Hematopoietic multipotent progenitor cell treated with erythropoietin and hydrocortisone succinate and interleukin-3 and kit ligand, for 17 days (in vitro differentiated cells): ENCODE measurements at regions not wholly inside any gene's neighbourhood (a gene's known extent, or its start where the extent isn't known, plus 50 kb on each side); places are given as distances from the start of the nearest gene placed in this dataset.
"Not testable (repeated sequence)": the region's sequence is repeated elsewhere in the genome, so short reads cannot be mapped to it uniquely, and the experiment has no call there.

Experiments used
- DNase-seq: peaks from one replicate; pipeline ENCODE4 v3.0.0-alpha.2; 2015; ENCODE audit warnings: low spot score

DNA sequence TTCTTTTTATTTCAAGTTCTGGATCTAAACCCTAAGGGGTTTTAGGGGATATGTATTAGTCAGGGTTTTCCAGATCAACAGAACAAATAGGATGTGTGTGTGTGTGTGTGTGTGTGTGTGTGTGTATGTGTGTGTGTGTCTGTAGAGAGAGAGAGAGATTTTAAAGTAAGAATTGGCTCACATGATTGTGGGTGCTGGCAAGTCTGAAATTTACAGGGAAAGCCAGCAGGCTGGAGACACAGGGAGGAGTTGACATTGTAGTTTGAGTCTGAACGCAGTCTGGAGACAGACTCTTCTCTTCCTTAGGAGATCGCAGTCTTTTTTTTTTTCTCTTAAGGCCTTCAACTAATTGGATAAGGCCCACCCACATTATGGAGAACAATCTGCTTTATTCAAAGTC is 428.8 kb upstream of the TBL1XR1 start:
- no peak for DNase-seq

DNA sequence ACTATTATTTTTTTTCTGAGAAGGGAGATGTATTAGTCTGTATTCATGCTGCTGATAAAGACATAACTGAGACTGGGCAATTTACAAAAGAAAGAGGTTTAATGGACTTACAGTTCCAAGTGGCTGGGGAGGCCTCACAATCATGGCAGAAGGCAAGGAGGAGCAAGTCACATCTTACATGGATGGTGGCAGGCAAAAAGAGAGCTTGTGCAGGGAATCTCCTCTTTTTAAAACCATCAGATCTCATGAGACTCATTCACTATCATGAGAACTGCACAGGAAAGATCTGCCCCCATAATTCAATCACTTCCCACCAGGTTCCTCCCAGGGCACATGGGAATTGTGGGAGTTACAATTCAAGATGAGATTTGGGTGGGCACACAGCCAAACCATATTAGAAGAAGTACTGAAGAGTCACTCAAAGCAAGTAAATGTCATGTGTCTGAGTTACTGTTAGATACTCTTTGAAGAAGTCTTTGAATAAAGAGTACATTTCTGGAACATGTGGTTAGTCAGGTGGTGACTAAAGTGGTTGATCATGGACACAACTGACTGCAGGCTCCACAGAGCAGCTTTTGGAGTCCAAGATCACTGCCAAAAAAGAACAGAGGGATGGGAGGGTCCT is 430.9 kb upstream of the TBL1XR1 start:
- not testable (repeated sequence) for DNase-seq

DNA sequence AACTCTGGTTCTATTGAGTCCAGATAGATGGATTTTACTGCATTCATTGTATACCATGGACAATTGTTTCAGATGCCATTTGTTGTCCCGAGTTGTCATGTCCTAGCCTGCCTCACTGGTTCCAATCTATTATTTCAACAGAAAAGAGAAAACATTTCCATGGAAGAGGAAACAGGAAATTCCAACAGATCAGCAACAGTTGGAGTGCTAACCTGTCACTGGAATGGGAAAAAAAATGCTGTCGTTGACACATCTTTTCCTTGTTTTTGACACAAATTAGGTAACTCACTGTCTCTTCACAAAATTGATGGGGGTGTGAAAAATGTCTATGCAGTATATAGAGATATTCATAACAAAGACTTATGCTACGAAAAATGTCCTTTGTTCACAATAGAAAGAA is 432.0 kb upstream of the TBL1XR1 start:
- no peak for DNase-seq

DNA sequence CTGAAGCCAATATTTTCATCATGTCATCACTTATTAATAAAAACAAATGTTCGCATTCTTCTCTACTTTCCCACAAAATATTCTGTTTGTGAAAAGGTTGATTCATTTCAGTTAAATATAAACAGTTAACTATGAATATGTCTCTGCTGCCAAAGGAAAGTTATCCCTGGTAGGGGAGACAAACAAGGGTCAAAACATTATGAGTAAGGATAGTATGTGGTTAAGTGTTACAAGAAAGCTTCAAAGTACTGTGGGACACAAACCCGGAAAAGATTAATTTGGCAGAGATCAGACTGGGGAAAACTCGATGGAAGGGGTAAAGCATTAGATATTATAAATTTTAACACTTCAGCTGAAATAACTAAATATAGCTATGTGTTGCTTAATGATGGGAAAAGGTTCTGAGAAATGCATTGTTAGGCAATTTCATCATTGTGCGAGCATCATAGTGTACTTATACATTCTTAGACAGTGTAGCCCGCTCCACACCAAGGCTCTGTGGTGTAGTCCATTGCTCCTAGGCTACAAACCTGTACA is 436.5 kb upstream of the TBL1XR1 start:
- no peak for DNase-seq

DNA sequence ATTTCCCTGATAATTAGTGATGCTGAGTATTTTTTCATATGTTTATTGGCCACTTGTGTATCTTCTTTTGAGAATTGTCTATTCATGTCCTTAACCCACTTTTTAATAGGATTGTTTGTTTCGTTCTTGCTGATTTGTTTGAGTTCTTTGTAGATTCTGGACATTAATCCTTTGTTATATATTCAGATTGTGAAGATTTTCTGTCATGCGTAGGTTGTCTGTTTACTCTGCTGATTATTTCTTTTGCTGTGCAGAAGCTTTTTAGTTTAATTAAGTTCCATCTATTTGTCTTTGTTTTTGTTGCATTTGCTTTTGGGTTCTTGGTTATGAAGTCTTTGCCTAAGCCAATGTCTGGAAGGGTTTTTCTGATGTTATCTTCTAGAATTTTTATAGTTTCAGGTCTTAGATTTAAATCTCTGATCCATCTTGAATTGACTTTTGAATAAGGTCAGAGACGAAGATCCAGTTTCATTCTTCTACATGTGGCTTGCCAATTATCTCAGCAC is 438.4 kb upstream of the TBL1XR1 start:
- DNase-seq, result not testable (repeated sequence)

DNA sequence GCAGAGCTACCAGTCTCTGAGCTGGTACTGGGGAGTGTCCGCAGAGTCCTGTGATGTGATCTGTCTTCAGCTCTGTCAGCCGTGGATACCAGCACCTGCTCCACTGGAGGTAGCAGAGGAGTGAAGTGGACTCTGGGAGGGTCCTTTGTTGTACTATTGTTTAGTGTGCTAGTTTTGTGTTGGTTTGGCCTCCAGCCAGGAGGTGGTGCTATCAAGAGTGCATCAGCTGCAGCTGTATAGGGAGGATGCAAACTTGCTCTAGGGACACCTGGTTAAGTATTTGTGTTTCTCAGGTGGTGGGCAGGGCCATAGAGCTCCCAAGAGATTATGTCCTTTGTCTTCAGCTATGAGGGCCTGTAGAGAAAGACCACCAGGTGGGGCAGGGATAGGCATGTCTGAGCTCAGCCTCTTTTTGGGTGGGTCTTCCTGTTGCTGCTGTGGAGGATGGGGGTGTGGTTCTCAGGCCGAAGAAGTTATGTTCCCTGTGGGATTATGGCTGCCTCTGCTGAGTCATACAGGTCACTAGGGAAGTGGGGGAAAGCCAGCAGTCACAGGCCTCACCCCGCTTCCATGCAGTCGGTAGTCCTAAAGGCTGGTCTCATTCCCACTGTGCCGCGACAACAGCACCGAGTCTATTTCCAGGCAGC is 443.2 kb upstream of the TBL1XR1 start:
- DNase-seq, result no peak

DNA sequence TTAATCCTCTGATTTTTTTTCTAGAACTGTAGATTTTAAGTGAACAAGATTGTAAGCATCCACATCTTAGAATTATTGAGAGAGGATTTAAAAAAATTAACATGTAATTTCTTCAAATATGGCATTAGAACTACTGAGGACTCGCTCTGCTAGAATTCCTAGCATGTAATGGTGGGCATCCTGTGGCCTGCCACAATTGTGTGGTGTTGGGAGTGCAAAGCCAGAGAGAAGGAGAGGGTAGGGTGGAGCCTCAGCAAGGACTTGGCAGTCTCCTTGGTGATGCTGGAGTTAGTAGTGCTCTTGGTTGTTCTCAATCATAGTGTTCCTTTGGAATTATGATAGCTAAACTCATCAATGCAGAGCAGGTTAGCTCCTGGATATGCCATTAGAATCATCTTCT is 443.9 kb upstream of the TBL1XR1 start:
- no peak for DNase-seq

DNA sequence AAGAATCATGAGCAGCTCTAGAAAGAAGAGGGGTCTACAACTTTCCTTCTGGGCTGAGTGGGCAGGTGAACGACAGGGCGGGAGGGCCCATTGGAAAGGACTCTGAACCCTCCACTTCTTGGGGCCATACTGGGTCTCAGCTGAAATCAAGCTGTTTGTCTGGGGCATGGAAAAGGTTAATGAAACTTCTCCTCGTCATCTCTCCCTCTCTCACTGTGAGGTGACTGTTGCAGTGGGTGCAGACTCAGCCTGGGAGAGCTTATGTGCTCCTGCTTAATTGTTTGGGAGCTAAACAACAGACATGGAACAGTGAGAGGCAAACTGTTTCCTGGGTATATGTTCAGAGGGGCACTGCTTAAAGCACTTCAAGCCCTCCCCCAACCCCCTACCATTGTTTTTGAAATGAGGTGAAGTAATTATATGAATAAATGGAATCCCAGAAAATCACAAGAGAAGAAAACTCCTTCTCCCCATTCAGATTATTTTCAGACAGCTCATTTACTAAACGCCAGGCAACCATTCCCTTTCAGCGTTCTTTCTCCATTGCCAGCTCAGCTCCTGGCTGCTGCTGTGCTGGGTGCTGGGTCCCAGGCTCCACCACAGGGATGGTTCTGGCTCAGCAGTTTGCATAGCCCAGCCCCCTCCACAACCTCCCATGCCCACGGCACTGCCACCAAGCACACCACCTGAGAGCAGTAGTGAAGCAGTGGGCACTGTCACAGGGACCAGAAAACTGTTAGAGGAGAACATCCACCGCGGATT is 444.9 kb upstream of the TBL1XR1 start:
- DNase-seq, result no peak

DNA sequence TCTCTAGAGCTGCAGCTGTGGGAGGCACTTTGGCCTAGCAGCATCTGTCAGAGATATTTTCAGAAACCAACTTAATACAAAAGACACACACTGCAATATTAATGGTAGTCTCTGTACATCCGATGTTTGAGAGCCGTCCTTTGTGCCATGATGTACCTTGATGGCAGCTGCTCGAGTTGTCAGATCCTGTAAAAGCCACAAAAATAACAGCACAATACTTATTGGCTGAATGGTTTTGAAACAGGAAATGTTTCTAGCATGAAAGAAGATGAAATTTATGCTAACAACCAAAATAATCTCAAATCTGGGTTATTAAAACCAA is 445.5 kb upstream of the TBL1XR1 start:
- DNase-seq, result no peak

DNA sequence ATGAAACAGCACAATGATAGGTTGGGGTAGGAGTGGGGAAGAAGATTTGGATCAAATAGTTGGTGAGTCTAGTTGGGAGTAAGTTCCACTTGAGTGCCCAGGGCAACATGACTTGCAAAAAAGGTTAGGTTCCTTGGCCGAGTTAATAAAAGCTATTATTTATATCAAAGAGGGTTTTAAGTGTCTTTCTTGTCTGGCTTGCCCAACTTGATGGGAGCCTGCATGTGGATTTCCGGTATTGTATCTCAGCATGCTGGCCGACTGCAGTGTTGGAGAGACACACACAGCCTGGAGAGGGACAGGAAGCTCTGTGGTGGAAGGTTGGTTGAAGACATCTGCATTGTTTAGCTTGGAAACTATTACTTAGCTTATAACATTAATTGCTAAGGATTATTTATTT is 449.5 kb upstream of the TBL1XR1 start:
- DNase-seq, result no peak

DNA sequence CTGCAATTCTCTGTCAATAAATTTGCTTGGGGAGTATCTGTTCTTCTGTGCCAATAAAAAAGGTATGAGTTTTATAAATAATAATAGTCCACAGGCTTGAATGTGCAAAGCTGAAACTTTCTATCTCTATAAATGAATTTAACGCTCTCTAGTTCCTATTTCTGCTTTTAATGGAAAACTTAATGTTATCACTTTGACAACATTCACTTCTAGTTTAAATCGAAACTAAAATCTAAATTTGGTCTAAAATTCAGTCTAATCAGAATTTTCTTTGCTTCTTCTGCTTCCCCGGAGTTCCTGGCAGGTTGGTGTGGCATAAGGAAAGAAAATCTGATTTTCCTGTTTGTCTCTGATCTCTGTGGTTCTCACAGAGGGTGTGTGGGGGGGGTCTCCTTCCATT is 450.1 kb upstream of the TBL1XR1 start:
- no peak for DNase-seq

DNA sequence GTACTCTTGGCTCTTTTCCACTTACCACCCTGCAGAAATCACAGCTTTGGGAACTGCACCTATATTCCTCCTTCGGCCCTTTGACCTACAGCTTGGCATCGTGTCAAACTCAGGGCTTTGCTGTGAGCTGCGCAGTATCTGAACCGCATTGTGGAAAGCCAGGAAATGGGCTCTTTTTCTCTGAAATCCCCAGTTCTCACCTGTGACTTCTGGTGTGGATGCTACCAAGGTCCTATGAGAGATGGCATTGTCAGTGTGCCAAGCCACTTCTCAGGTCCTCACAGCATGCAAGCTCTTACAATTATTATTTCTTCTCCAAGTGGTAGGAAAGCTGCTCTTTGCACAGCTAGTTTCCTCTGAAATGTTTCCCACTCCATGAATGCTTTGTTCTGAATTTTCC is 450.6 kb upstream of the TBL1XR1 start:
- no peak for DNase-seq

DNA sequence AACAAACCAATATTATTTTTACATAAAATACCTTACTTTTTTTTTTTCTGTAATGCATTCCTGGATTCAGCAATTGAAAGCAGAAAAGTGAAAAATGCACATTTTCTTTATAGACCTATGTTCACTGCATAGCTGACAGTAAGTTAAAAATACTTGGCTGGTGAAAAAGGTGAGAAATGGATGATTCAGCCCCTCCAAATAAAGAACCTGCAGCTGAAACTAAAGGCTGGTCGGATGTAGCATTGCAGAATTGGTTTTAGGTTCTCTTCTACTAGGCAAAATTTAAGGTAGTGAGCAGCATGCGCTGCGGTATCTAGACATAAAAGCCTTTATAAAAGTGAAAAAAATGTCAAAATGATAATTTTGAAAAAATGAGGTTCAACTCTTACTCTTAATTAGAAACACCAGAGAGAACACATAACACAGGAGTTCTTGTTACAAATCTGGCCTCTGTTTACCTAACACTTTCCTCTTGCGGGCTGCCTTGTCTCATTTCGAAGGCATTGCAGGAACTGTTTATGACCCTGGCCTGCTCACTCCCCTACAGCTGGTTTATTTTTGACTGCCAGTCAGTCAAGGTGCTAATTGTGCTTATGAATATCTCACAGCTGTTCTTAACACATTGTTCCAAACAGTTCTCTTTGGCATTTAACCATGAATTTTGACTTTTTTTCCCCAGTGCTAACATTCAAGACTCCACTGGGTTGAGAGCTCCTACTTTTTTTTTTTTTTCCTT is 455.4 kb upstream of the TBL1XR1 start:
- DNase-seq, result no peak

DNA sequence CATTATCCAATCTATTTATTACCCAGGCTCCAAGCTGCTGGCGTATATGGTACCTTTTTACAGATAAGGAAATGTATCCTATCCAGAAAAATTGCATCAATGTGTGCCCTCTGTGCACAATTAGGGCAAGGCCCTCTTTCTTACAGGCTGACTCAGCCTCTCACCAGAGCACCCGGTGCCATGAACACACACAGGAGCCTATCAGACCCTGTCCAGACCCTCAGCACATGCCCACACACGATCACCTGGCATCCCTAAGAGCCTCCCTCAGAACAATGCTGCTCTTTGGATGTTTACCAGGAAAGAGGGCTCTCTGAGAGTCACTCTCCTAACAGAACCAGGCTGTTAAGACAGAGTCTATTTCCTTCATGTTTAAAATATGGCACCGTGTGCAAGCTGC is 460.0 kb upstream of the TBL1XR1 start:
- DNase-seq, result no peak

DNA sequence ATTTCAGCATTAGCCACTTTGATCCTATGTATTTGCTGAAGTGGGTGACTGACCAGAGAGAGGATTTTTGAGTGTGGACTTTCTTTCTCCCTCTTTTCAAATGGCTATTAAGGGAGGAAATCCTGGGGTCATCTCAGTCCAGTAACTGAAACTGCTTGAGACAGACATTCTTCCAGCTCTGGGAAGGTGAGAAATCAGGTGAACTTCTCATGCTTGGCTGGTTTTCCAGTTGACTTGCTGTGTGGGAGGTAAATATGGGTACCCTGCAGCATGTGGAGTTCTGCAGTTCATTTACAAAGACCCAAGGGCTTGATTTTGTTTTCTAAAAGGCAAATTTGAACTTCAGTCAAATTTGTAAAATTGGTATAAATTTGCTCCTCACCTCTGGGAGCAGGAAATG is 461.1 kb upstream of the TBL1XR1 start:
- DNase-seq, result no peak

DNA sequence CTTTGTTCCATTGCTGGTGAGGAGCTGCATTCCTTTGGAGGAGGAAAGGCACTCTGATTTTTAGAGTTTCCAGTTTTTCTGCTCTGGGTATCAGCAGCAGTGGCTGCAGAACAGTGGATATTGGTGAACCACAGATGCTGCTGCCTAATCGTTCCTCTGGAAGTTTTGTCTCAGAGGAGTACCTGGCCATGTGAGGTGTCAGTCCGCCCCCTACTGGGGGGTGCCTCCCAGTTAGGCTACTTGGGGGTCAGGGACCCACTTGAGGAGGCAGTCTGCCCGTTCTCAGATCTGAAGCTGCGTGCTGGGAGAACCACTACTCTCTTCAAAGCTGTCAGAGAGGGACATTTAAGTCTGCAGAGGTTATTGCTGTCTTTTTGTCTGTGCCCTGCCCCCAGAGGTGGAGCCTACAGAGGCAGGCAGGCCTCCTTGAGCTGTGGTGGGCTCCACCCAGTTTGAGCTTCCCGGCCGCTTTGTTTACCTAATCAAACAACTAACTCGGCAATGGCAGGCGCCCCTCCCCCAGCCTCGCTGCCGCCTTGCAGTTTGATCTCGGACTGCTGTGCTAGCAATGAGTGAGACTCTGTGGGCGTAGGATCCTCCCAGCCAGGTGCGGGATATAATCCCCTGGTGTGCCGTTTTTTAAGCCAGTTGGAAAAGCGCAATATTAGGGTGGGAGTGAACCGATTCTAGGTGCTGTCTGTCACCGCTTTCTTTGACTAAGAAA is 467.3 kb upstream of the TBL1XR1 start:
- not testable (repeated sequence) for DNase-seq

DNA sequence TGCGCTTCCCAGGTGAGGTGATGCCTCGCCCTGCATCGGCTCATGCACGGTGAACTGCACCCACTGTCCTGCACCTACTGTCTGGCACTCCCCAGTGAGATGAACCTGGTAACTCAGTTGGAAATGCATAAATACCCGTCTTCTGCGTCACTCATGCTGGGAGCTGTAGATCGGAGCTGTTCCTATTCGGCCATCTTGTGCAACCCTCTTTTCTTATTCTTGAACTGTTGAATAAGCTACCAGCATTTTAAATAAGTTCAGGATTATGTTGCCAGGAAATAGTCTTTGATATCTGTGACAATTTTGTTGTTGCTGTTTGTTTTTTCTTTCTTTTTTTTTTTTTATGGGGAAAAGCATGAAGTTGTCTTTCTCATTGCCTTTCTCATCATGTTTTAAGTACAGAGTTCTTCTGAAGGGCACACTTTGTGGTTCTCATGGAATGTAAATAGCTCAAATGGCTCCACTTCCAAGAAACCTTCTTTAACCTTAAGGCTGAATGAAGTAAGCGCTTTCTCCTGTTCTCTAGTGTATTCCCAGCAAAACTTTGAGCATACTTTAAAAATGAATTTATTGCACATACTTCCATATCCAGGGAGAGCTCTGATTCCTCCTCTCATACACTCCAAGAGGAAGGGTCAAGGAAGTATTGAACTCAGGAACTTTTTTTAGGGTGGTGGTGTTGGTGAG is 468.0 kb upstream of the TBL1XR1 start:
- no peak for DNase-seq

DNA sequence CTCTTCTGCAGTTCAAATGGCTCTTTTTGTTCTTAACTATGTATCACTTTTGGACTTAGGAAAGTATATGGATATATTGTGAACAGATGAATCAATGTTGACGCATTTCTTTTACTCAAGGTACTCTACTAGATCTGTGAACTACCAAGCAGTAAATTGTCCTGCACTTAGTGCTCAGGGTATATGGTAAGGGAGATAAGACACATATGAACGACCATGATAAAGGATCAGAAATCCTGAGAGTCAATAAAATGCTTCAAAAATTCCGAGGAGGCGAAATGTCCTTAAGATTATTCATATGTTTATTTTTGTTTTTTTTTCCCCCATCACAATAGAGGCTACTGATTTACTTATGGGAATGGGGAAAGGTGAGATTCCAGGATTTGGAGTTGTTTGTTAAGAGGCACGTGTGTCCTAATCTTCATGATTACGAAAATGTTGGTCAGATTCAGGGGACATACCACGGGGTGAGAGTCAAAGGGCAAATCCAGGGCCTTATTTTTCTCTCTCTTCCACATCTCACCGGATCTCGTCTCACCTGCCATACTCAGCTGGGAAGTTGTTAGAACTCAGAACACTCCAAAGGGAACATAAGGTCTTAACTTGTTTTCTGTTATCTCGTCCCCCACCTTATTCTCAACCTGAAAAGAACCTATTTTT is 475.1 kb upstream of the TBL1XR1 start:
- no peak for DNase-seq

DNA sequence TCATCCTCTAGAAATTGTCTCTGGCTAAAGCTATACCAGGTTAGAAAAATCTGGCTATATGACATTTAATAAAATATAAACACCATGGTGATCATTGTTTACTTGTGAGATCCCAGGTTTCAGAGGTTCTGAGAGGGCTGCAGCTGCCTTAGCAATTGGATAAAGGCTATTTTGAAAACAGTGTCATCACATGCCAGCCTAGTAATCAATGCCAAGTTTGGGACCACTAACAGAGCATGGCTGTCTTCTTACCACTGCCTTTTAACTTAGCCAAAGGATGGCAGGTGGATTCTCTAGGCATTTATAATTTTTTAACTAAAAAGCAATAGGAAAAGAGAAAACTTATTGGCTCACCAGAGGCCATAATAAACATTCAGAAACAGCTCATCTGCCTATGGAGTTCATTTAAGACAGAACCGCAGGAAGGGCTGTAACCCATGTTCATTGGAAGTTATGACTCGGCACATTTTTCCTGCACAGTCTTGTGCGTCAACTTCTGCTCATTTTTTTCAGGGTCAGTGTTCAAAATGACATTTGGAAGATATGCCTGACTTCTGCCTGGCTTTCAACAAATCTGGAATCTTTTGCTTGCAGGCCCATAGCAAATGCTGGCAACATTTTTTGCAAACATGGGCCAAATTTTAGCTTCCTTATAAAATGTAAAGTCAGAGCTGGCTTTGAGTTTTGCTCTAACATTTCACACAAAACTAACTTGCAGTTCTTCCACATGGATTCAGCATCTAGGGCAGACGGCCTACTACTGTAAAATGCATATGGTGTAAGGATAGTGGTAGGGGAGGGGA is 476.0 kb upstream of the TBL1XR1 start:
- DNase-seq, result no peak

DNA sequence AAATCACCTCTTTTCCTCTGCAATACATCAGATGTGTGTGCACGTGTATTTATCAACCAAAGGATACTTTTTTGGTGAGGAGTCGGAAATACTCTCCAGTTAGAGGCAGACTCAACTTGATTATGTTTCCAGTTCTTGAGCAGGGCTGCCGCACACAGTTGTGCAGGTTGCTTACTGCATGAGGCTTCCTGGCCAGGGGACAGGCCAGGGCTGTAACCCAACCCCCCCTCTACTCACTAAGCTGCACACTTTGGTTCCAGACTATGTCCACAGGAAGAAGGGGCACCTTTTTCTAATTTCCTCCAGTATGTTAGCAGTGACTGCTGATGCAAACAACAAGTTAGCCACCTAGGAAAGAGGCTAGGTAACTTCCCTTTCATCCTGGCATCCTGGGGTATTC is 476.9 kb upstream of the TBL1XR1 start:
- no peak for DNase-seq
